Astrocyte of the cerebellum (primary cell): ENCODE measurements at regions not wholly inside any gene's neighbourhood (a gene's known extent, or its start where the extent isn't known, plus 50 kb on each side); places are given as distances from the start of the nearest gene placed in this dataset.
"Not testable (repeated sequence)": the region's sequence is repeated elsewhere in the genome, so short reads cannot be mapped to it uniquely, and the experiment has no call there.

Experiments
- DNase-seq: peaks from one replicate; pipeline ENCODE4 v3.0.0-alpha.2; 2011; ENCODE audit warnings: low read depth
- H3K4me3 ChIP-seq: 2 replicates; pipeline ENCODE4 v1.5.1; 2011; ENCODE audit warnings: mild to moderate bottlenecking, low read depth, low read length, moderate library complexity
- CTCF ChIP-seq: IDR thresholded peaks from 2 replicates; pipeline ENCODE4 v1.5.1; 2012; ENCODE audit warnings: low read length, low read depth, moderate library complexity, mild to moderate bottlenecking; ENCODE audit errors: missing control alignments
- in situ Hi-C: cut with HindIII; loops from 2 replicates; pipeline ENCODE4 v1.10.0; 2017; ENCODE audit warnings: low sequenced_read_pairs

- no peak for DNase-seq
- no peak overlapping the region for H3K4me3 ChIP-seq
- no peak for TF ChIP-seq CTCF
- in situ Hi-C loops = no loop called here
These were observed 605.8 kb downstream of the EPHA3 start for GRCh38 chr3:89713196-89713595.

- in situ Hi-C loops = no loop called here
- TF ChIP-seq CTCF = no peak
- no peak overlapping the region for H3K4me3 ChIP-seq
- DNase-seq = no peak
These were observed 606.8 kb downstream of the EPHA3 start for GRCh38 chr3:89714237-89714636.

- H3K4me3 ChIP-seq = no peak overlapping the region
- DNase-seq = no peak
- no peak for TF ChIP-seq CTCF
- in situ Hi-C loops = no loop called here
These were observed 632.9 kb downstream of the EPHA3 start for GRCh38 chr3:89740080-89740880.

GRCh38 chr3:89740881-89741177 is 633.4 kb downstream of the EPHA3 start:
- in situ Hi-C loops = no loop called here
- no peak overlapping the region for H3K4me3 ChIP-seq
- no peak for TF ChIP-seq CTCF
- DNase-seq = no peak

- DNase-seq = no peak
- no peak overlapping the region for H3K4me3 ChIP-seq
- no peak for TF ChIP-seq CTCF
- in situ Hi-C loops = no loop called here
These were observed 635.1 kb downstream of the EPHA3 start for GRCh38 chr3:89742546-89742945.

GRCh38 chr3:89747541-89748278 is 640.3 kb downstream of the EPHA3 start:
- DNase-seq, H3K4me3 ChIP-seq, in situ Hi-C loops: not testable (repeated sequence)

GRCh38 chr3:89762405-89762804 is 655.0 kb downstream of the EPHA3 start:
- H3K4me3 ChIP-seq = no peak overlapping the region
- in situ Hi-C loops = no loop called here
- DNase-seq = no peak
- TF ChIP-seq CTCF = no peak
